Adrenal gland (tissue), 5 donors: ENCODE measurements at regions not wholly inside any gene's neighbourhood (a gene's known extent, or its start where the extent isn't known, plus 50 kb on each side); places are given as distances from the start of the nearest gene placed in this dataset.

ENCODE experiments used
- CTCF ChIP-seq, 6 experiments: fragments of 450-650 bp in 4 of 6; fragments of 200-600 bp in 2 of 6; sonication (generic) in 1 of 6; IDR thresholded peaks; 1 replicate in 5 of 6; 2 replicates in 1 of 6; pipeline versions ENCODE4 v1.5.1 to v1.8.0; 2016 to 2021; ENCODE audit warnings: antibody characterized with exemption in 6 of 6, mild to moderate bottlenecking in 2 of 6, moderate library complexity in 1 of 6
- POLR2A ChIP-seq, 2 donors: fragments of 450-650 bp; IDR thresholded peaks; one replicate each; pipeline ENCODE4 v1.6.1; 2017; ENCODE audit warnings: antibody characterized with exemption in 2 of 2, mild to moderate bottlenecking in 2 of 2, moderate library complexity in 1 of 2
- donor health status: DM: no; HTN: no; CAD: no.

- TF ChIP-seq CTCF (IDR thresholded peaks at IDR 0.05) (no peak), POLR2A (IDR thresholded peaks at IDR 0.05) (no peak)
These were observed 682.0 kb upstream of the B3GALT2 start for GRCh38 chr1:193868425-193868824.
